MV-4-11 (cell line): ENCODE measurements at regions not wholly inside any gene's neighbourhood (a gene's known extent, or its start where the extent isn't known, plus 50 kb on each side); places are given as distances from the start of the nearest gene placed in this dataset.

Experiments
- DNase-seq: peaks from one replicate; lab custom pipeline; 2025; lab: John Stamatoyannopoulos, UW

- DNase-seq: peak; percentile 28
Observed at GRCh38 chr13:63690672-63691071, 2275.0 kb upstream of the PCDH20 start.

- DNase-seq: no peak
Observed at GRCh38 chr13:63684822-63685221, 2269.2 kb upstream of the PCDH20 start.

- DNase-seq: no peak
Observed at GRCh38 chr13:63680704-63681103, 2265.1 kb upstream of the PCDH20 start.

- DNase-seq: no peak
Observed at GRCh38 chr13:63671296-63671695, 2255.6 kb upstream of the PCDH20 start.

DNA sequence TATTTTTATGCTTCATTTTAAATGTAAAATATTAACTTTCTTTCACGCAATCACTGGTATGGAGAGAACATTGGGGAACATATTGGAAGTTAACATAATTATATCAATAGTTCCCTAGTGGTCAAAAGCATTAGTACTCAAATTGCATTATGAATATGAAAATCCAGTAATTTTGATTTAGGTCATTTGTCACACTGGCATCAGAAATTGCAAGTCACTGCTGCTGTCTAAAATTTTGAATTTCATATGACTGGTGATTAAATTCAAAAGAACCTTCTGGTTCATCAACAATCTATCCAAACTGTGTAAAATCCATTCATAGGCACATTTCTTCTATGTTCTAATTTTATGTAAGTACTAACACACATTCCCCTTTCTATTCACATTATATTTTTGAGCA is 2235.7 kb upstream of the PCDH20 start:
- no peak for DNase-seq

GRCh38 chr13:63643543-63643942 is 2227.9 kb upstream of the PCDH20 start:
- no peak for DNase-seq

DNA sequence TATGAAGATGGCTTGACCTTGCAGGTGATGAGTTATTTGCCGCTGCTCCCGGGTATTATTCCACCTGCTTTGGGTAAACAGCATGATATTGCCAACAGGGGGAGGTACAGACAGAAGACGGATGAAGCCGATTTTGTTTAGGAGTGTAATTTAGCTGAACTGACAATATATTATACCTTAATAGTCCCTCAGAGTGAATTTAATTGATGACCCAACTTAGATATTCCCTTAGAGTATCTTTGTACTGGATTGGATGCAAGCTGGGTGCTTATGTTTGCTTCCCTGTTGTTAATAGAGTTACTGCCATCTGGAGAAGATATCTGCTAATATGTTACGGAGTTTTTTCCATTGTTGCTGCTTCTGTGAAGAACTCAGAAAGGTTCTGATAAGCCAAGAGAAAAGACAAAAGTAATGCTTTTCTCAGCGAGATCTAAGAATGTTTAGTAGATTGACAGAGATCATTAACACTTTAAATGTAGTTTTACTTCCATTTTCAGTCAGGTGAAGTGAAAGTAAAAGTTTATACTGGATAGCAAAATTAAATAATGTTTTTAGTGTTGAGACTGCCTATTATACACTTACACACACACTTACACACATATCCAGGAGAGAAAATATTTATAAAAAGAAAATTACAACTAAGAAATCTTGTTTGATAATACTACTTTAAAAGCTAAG is 2220.8 kb upstream of the PCDH20 start:
- no peak for DNase-seq

DNA sequence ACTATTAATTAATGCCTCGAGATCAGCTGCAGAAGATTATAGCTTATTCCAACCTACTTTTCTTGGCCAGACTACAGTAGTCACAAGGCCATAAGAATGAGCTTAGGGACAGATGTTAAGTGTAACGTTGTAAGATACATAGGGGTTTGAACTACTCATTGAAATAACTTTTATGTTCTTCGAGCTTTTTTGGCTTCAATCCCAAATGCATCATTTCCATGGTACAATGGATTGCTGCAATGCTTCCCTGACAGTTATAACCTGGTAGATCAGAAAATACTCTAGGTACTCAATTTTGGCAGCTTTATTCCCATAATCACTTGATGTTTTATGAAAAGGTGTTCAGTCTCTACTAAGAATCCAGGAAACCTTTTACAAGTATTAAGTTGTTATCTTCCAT is 2216.7 kb upstream of the PCDH20 start:
- no peak for DNase-seq

- no peak for DNase-seq
Observed at GRCh38 chr13:63631006-63631405, 2215.4 kb upstream of the PCDH20 start.

GRCh38 chr13:63629591-63629990 is 2213.9 kb upstream of the PCDH20 start:
- DNase-seq: no peak

- DNase-seq: no peak
Observed at GRCh38 chr13:63628310-63628709, 2212.7 kb upstream of the PCDH20 start.

- no peak for DNase-seq
Observed at GRCh38 chr13:63625869-63626268, 2210.2 kb upstream of the PCDH20 start.

- no peak for DNase-seq
Observed at GRCh38 chr13:63614874-63615612, 2199.4 kb upstream of the PCDH20 start.

DNA sequence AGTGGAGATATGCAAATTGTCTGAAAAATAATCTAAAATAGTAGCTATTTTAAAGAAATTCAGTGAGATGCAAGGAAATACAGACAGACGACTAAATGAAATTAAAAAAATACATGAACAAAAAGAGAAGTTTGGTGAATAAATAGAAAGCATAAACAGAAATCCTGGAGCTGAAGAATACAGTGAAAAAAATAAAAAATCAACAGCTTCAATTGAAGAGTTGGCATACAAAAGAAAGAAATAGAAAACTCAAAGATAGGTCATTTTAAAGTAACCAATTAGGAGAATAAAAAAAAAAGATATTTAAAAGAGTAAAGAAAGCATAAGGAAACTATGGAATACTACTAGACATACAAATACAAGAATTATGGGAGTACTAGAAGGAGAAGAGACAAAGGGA is 2191.5 kb upstream of the PCDH20 start:
- DNase-seq: no peak

DNA sequence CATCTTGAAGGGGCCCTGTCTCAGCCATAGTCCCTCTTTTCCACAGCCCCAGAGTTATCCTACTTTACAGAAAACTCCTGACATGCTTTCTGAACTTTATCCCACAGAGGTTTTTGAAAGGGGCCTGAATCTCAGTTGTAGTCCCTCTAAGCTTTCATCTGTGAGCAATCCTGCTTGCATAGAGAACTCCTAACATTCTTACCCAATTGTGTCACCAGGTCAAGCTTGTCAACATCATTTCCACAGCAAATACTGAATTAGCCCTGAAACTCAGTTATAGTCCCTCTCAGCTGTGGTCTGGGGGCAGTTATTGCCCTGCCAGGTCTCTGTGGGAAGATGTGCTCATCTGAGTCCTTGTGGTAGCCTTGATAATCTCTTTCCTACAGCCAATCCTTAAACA is 2190.3 kb upstream of the PCDH20 start:
- no peak for DNase-seq

DNA sequence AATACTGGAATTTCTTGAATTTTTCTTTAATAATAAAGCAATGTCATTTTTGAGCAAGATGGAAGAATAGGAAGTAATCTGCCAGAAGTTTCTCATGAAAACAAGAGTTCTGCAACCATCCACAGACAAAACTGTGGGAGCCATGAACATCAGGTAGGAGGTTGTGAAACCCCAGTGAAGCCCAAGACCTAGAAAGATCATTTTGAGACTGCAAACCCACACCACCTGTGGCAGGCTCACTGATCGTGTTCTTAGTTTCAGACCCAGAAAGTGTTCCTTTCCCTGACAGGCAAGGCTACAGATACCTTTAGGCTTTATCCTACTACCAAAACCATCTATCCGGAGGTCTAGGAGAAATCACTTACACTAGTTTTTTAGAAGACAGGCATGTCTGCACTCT is 2189.8 kb upstream of the PCDH20 start:
- DNase-seq: no peak

DNA sequence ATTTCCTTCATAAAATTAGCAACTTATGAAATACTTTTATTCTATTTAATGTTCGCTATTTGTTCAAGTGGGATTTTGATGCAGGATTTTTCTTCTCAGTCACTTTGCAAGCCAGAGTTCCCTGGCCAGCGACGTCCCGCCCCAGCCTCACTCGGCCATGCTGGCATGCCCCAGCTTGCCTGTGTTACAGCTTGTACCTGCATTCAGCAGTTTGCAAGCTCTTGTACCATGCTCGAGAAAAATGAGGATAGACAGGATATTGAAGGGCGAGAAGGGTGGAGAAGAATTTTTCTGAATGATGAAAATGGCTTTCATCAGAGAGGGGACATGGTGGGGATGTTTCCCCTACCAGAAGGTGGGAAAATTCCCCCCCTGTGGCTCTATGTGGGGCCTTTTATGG is 2180.2 kb upstream of the PCDH20 start:
- no peak for DNase-seq

- no peak for DNase-seq
Observed at GRCh38 chr13:63586467-63586866, 2170.8 kb upstream of the PCDH20 start.

DNA sequence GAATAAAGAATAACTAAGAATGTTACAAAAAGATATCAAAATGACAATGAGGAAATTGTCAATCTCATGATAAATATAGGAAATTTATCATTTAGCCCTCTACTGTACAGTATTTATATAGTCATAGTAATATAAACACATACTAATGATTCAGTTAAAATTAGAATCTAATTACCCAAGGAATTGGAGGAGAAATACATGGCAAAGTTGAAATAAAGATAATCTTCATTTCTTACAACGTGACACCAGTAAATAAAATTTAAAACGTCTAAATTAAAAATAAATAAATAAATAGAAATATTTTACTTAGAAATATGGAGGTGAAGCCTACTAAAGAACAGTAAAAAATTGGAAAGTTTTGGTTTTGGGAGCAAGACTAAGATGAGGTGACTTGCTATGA is 2163.1 kb upstream of the PCDH20 start:
- no peak for DNase-seq

- no peak for DNase-seq
Observed at GRCh38 chr13:63567031-63567430, 2151.4 kb upstream of the PCDH20 start.

DNA sequence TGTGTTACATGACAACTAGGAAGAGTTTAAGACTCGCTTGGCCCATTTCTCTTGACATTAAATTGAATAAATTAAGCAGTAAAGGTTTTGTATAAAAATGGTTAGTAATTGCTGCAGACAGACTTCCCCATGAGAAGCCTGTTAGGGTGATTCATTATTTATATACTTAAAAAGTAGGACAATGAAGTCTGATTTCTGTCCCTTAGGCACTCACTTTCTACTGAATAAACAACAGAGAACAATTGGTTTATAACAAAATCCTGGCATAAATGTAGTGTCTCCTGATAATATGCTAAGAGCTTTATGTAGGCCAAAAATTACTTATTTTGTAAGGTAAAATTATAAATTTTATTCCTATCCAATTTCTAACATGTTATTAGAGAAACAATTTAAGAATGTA is 2138.5 kb upstream of the PCDH20 start:
- DNase-seq: no peak

DNA sequence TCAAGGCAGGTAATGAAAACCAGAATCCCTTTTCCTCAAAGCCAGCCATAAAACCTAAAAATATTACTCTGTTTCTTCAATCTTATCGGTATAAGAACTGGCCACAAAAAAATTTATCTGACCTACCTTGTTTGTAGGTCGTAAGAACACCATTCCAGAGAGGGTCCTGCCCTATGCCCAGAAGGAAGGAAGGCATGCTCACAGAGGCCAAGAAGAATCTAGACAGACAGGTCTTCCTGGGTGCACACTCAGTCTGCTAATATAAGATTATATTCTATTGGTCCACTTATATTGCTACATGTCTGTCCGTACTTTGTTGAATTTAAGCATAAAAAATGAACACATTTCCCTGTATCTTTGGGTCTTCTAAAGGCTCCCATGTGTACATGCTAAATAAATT is 2136.1 kb upstream of the PCDH20 start:
- no peak for DNase-seq

- DNase-seq: no peak
Observed at GRCh38 chr13:63546524-63546923, 2130.9 kb upstream of the PCDH20 start.

GRCh38 chr13:63542770-63543169 is 2127.1 kb upstream of the PCDH20 start:
- DNase-seq: no peak
